AG20443 (cell line): ENCODE measurements at regions not wholly inside any gene's neighbourhood (a gene's known extent, or its start where the extent isn't known, plus 50 kb on each side); places are given as distances from the start of the nearest gene placed in this dataset.
A peak's percentile ranks its signal among the peaks of the same experiment; 100 is the strongest.

ENCODE experiments used
- DNase-seq: peaks from one replicate; pipeline ENCODE4 v3.0.0; 2012; ENCODE audit warnings: low spot score, mixed read lengths

GRCh38 chr18:44143072-44143471 is 537.6 kb upstream of the SETBP1 start:
- no peak for DNase-seq

- peak; percentile 35 for DNase-seq
Observed at GRCh38 chr18:44149706-44150105, 531.0 kb upstream of the SETBP1 start.

DNA sequence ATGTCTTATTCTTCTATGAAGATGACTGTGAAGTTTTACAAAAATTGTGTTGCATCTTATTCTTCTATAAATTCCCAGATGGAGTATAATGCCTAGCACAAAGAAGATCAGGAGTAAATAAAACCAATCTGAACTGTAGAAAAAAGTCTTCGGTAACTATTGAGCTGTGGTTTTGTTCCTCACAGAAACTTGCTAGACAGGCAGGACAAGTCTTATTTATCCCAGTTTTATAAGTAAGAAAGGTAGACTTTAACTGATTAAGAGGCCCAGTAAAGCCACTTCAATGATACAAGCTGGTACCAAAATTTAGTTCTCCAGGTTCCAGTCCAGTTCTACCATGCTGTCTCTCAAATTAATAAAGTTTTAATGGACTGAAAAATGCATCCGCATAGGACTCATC is 526.7 kb upstream of the SETBP1 start:
- DNase-seq: no peak

DNA sequence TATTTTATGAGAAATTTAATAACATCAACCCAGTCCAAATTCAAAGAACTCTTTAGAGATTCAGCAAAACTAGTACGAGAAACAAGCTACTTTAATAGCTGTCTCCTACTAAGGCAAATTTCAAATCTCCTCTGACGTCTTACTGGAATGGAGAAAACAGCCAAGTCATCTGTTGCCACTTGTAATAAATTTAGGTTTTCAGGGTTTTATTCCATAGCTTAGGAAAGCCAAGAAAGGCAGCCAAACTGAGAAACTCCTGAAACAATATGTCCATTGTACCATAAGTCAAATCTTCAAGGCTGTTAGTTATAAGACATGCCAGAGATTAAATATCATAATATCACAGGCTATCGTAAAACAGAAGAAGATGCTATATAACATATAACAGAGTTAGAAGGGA is 524.6 kb upstream of the SETBP1 start:
- no peak for DNase-seq

GRCh38 chr18:44156776-44157335 is 523.8 kb upstream of the SETBP1 start:
- DNase-seq: no peak

GRCh38 chr18:44170208-44170880 is 510.3 kb upstream of the SETBP1 start:
- no peak for DNase-seq

- no peak for DNase-seq
Observed at GRCh38 chr18:44171301-44171700, 509.4 kb upstream of the SETBP1 start.

GRCh38 chr18:44175891-44176290 is 504.8 kb upstream of the SETBP1 start:
- no peak for DNase-seq

DNA sequence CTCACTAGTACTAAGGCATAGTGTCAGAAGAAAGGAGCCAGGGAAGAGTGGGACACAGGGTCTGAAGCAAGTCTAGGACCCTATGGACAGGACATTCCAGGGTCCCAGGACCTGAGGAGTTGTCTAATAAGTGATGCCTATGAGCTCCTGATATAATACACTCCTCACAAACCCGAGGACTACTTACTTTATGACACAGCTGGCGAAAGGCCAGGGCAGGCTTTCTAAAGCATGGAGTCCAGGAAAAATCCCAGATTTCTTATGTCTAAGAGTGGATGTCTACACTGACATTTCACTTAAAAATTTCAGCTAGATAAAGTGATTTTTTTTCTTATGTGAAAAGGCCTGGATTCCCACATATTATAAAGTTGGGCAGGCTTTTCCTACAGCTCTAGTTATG is 502.2 kb upstream of the SETBP1 start:
- no peak for DNase-seq

GRCh38 chr18:44179693-44180092 is 501.0 kb upstream of the SETBP1 start:
- DNase-seq: no peak

DNA sequence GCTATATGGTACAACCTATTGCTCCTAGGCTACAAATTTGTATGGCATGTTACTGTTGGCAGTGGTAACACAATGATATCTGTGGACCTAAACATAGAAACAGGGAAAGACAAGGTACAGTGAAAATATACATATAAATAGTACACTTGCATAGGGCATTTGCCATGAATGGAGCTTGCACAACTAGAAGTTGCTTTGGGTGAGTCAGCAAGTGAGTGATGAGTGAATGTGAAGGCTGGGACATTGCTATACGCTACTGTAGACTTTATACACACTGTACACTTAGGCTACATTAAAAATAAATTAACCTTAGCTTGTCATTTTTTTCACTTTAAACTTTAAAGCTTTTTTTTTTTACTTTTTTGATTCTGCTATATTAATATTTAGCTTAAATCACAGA is 500.0 kb upstream of the SETBP1 start:
- no peak for DNase-seq

DNA sequence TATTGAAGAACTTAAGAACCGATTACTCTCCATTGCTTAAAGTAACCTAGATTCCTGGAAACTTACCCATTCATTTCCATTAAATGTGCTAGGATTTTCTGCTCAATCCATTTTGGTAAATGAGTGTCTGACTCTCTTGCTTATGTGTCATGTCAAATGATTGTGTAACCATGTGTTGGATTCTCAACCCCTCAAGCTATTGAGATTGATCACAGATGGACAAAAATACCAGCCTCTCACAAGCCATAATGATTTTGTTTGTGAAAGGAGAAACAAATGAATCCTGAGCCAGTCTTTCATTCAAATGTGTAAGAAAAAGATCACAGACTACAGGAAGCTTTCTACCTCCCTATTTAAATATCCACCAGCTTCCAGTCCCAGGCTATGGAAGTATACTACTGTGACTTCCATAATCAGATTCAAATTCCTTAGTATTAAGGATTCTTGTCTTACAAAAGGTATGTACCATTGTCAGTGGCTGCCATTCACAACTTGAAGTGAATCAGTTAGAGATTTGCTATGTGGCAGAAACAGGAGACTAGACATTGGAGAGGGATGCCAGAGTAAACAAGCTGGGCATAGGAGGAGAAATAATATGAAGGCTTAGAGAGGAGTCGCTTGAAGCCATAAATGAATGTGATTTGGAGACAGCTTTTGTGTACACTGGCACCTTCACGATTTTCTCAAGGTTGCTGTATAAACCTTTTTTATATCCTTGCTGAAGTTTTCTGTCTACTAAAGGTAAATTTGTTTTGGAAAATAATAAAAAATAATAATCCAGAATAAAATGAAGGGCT is 498.5 kb upstream of the SETBP1 start:
- DNase-seq: no peak

DNA sequence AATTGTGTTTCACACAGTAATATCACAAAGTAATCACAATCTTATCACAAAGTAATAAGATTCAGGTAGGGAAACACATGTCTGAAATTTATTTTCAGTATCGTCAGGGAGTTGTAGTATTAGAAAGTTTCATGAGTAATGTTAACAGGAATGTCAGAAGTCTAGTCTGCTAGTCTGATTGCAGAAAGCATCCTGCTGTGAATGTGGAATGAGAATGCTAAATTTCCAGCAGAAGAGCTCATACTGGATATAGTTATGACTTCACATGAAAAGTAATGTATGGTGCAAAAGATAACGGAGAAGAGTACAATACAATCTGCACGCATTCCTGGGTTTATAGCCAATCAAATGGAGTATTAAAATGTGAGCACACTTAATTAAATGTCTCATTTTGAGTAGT is 494.7 kb upstream of the SETBP1 start:
- no peak for DNase-seq

- no peak for DNase-seq
Observed at GRCh38 chr18:44187090-44187489, 493.6 kb upstream of the SETBP1 start.

GRCh38 chr18:44195394-44196140 is 485.1 kb upstream of the SETBP1 start:
- no peak for DNase-seq

GRCh38 chr18:44197832-44198611 is 482.7 kb upstream of the SETBP1 start:
- DNase-seq: no peak

DNA sequence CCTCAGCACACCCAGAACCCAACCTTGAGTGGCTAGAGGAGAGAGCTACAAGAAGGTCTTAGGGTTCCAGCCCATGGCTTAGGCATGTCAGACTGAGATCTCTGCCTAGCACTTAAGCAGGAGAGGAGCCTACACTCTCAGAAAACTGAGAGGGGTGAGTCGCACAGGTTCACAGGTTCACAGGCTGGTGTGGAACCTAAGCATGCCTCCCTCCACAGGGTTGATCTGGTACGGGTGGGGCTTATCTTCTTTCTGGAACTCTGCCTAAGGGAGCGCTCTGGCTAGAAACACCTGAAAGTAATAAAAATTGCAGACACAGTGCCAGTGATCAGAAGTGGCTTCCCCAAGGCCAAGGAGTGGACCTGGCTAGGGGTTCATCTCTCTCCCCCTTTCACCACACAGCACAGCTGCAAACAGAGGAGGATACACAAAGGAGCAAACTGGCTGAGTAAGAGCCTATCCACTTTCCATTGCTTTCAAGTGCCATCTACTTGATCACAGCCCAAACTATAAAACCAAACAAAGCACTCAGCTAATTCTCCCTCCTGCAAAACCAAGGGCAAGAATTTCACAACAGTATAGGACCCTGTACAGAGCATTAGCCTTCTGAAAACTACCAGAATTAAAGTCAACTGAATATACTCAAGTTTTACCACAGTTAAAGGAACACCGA is 481.9 kb upstream of the SETBP1 start:
- no peak for DNase-seq

- no peak for DNase-seq
Observed at GRCh38 chr18:44213293-44213692, 467.4 kb upstream of the SETBP1 start.

GRCh38 chr18:44214396-44214795 is 466.3 kb upstream of the SETBP1 start:
- DNase-seq: no peak

DNA sequence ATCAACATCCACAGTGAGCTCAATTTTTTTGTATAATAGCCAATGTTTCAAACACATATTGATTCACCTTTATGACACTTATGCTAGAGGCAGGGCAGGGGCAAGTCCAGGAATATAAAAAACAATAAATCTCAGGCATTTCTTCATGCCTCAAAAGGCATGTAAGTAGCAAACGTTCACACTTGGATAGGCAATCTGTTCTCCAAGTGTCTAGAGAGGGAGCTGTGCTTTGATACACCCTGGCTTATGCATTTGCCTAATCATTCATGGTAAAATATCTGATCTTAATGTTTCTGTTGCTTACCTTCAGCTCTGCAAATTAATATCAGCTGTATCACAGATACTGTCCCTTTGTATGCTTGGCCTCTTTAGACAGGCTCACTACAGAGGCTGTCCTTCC is 464.5 kb upstream of the SETBP1 start:
- no peak for DNase-seq

DNA sequence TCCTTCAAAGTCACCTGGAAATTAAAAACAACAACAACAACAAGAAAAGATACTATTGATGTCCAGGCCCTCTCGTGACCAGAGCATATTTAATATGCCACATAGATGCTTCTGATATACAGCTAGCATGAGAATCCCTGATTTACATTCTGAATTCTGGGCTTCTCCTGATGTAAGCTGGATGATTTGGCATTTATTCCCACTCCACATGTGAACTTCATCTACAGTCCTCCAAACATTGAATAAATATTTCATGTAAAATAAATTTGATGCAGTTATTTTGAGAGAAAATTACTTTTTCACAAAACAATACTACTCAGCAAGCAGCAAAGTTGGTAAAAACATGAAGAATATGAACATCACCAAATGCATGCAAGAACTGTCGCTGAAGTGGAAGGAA is 453.2 kb upstream of the SETBP1 start:
- DNase-seq: no peak
